GM12878 (cell line): ENCODE measurements at regions not wholly inside any gene's neighbourhood (a gene's known extent, or its start where the extent isn't known, plus 50 kb on each side); places are given as distances from the start of the nearest gene placed in this dataset.

Experiments used
- ATAC-seq: fragments of 200-7000 bp; cut with Tn5 transposase; 3 replicates; pipeline ENCODE4 v1.9.1; 2020; ENCODE audit warnings: mild to moderate bottlenecking, moderate library complexity
- BruUV-seq: library from RNA; stranded (reverse); fragments of 400-500 nt; replicated peaks from 2 replicates; lab custom pipeline; 2021; lab: Mats Ljungman, UMichigan
- CTCF ChIA-PET: fragments of 300-600 bp; sonication (Branson Sonifier 250); formaldehyde crosslinking; extraction: SDS; loops from one replicate; lab custom pipeline; 2021; ENCODE audit warnings: inconsistent platforms; lab: Yijun Ruan, JAX
- POLR2A ChIA-PET: fragments of 350-600 bp; formaldehyde crosslinking; extraction: SDS; loops from one replicate; lab custom pipeline; 2021; ENCODE audit warnings: inconsistent platforms; lab: Charles Lee
- RAD21 ChIA-PET: fragments of 300-600 bp; sonication (Branson Sonifier 250); formaldehyde crosslinking; loops from one replicate; lab custom pipeline; 2023; ENCODE audit warnings: antibody characterized with exemption; ENCODE audit not compliant: unreplicated experiment; lab: Charles Lee
- SMC1A ChIA-PET: fragments of 300-600 bp; sonication (Branson Sonifier 250); formaldehyde crosslinking; loops from one replicate; lab custom pipeline; 2023; ENCODE audit not compliant: unreplicated experiment, uncharacterized antibody; lab: Charles Lee
- DNase-seq: peaks from one replicate; pipeline ENCODE4 v3.0.0-alpha.2; 2011; ENCODE audit warnings: low read depth, low spot score
- FAIRE-seq: peaks from 3 replicates; lab custom pipeline; 2011; peaks lifted over from hg19 to GRCh38; lab: Jason Lieb, UNC
- H2AFZ ChIP-seq: 2 replicates; pipeline ENCODE4 v1.6.0; 2011; ENCODE audit warnings: low read depth, low read length, control low read depth; ENCODE audit not compliant: control insufficient read depth
- H3K27ac ChIP-seq: 2 replicates; pipeline ENCODE4 v1.5.1; 2011; ENCODE audit warnings: control low read depth; ENCODE audit not compliant: control insufficient read depth, insufficient read depth
- H3K27me3 ChIP-seq, 2 experiments: replicated peaks in 1 of 2; 2 replicates each; pipeline versions ENCODE4 v1.6.0 to v1.6.1; 2011; ENCODE audit warnings: low read length in 1 of 2; ENCODE audit not compliant: control insufficient read depth in 2 of 2, insufficient read depth in 2 of 2
- H3K36me3 ChIP-seq, 2 experiments: 2 replicates each; pipeline ENCODE4 v1.5.1; 2011; ENCODE audit warnings: low read length in 1 of 2; ENCODE audit not compliant: control insufficient read depth in 2 of 2, insufficient read depth in 2 of 2
- H3K4me1 ChIP-seq: 2 replicates; pipeline ENCODE4 v1.6.1; 2011; ENCODE audit warnings: mild to moderate bottlenecking, low read length, moderate library complexity, mixed read lengths; ENCODE audit not compliant: control insufficient read depth, insufficient read depth
- H3K4me2 ChIP-seq: 2 replicates; pipeline ENCODE4 v1.6.0; 2011; ENCODE audit warnings: control low read depth; ENCODE audit not compliant: control insufficient read depth, insufficient read depth
- H3K4me3 ChIP-seq: fragments of 200-600 bp; sonication (generic); 2 replicates; pipeline ENCODE4 v1.5.1; 2016
- H3K79me2 ChIP-seq: 2 replicates; pipeline ENCODE4 v1.6.0; 2011; ENCODE audit warnings: low read length; ENCODE audit not compliant: control insufficient read depth, insufficient read depth
- H3K9ac ChIP-seq: 2 replicates; pipeline ENCODE4 v1.8.0; 2011; ENCODE audit warnings: low read length, control low read depth, mixed read lengths; ENCODE audit not compliant: control insufficient read depth, insufficient read depth
- H3K9me3 ChIP-seq: replicated peaks from 3 replicates; pipeline ENCODE4 v1.5.1; 2011; ENCODE audit warnings: mild to moderate bottlenecking, low read length; ENCODE audit not compliant: control insufficient read depth, insufficient read depth
- H4K20me1 ChIP-seq: 2 replicates; pipeline ENCODE4 v1.6.0; 2011; ENCODE audit not compliant: control insufficient read depth, insufficient read depth
- FOXK2 ChIP-seq: fragments of 450-650 bp; IDR thresholded peaks from 2 replicates; pipeline ENCODE4 v1.6.1; 2017; ENCODE audit warnings: mild to moderate bottlenecking, moderate library complexity
- FOXM1 ChIP-seq: IDR thresholded peaks from 2 replicates; pipeline ENCODE4 v1.6.1; 2012; ENCODE audit warnings: low read depth, mild to moderate bottlenecking, inconsistent platforms, low read length, moderate library complexity
- MEF2A ChIP-seq: IDR thresholded peaks from 2 replicates; pipeline ENCODE4 v1.6.1; 2011; ENCODE audit warnings: low read depth, mild to moderate bottlenecking, low read length, moderate library complexity; ENCODE audit not compliant: insufficient read depth
- MTA3 ChIP-seq: IDR thresholded peaks from 2 replicates; pipeline ENCODE4 v1.6.1; 2012; ENCODE audit warnings: low read length, inconsistent platforms, borderline replicate concordance
- NBN ChIP-seq: fragments of 450-650 bp; IDR thresholded peaks from 2 replicates; pipeline ENCODE4 v1.6.1; 2016
- PML ChIP-seq: IDR thresholded peaks from 2 replicates; pipeline ENCODE4 v1.6.1; 2012; ENCODE audit warnings: low read length, inconsistent platforms
- RAD21 ChIP-seq: IDR thresholded peaks from 2 replicates; pipeline ENCODE4 v1.6.1; 2011; ENCODE audit warnings: mild to moderate bottlenecking, low read depth, low read length, moderate library complexity; ENCODE audit not compliant: insufficient read depth
- RB1 ChIP-seq: fragments of 450-650 bp; formaldehyde crosslinking; IDR thresholded peaks from 2 replicates; pipeline ENCODE4 v1.6.1; 2017; ENCODE audit warnings: mild to moderate bottlenecking, borderline replicate concordance
- SKIL ChIP-seq: fragments of 450-650 bp; IDR thresholded peaks from 2 replicates; pipeline ENCODE4 v1.6.1; 2017; ENCODE audit warnings: mild to moderate bottlenecking, low read depth, inconsistent platforms; ENCODE audit not compliant: poor library complexity, severe bottlenecking
- SMARCA5 ChIP-seq: fragments of 450-650 bp; IDR thresholded peaks from 2 replicates; pipeline ENCODE4 v1.6.1; 2017; ENCODE audit warnings: mild to moderate bottlenecking
- SPI1 ChIP-seq: IDR thresholded peaks from 2 replicates; pipeline ENCODE4 v1.6.1; 2011; ENCODE audit warnings: low read depth, mild to moderate bottlenecking, low read length, moderate library complexity, borderline replicate concordance; ENCODE audit not compliant: insufficient read depth
- ZNF384 ChIP-seq: IDR thresholded peaks from 2 replicates; pipeline ENCODE4 v1.6.1; 2012; ENCODE audit warnings: low read depth, mild to moderate bottlenecking, low read length, improper control_type of control experiment, borderline replicate concordance
- WGBS: methylation state at CpG from one replicate; pipeline ENCODE4 v1.1.6; 2016; ENCODE audit warnings: low lambda C conversion rate; ENCODE audit not compliant: insufficient replicate concordance, insufficient coverage; ENCODE audit errors: missing lambda C conversion rate; 5-methylcytosine and 5-hydroxymethylcytosine counted together
- in situ Hi-C: fragments of 300-500 bp; cut with MboI; formaldehyde crosslinking; loops from 9 replicates; pipeline ENCODE4 v1.14.3; 2018; ENCODE audit warnings: mixed read lengths
- intact Hi-C: fragments of 100-400 bp; cut with micrococcal nuclease; formaldehyde crosslinking; loops from one replicate; pipeline ENCODE4 v1.14.2; 2022; ENCODE audit not compliant: unreplicated experiment
- TF ChIP-seq, protein P1 (sequence below): IDR thresholded peaks from 2 replicates; pipeline ENCODE4 v1.6.1; 2011; ENCODE audit warnings: low read depth, mild to moderate bottlenecking, low read length, moderate library complexity, borderline replicate concordance; ENCODE audit errors: extremely low read depth

DNA sequence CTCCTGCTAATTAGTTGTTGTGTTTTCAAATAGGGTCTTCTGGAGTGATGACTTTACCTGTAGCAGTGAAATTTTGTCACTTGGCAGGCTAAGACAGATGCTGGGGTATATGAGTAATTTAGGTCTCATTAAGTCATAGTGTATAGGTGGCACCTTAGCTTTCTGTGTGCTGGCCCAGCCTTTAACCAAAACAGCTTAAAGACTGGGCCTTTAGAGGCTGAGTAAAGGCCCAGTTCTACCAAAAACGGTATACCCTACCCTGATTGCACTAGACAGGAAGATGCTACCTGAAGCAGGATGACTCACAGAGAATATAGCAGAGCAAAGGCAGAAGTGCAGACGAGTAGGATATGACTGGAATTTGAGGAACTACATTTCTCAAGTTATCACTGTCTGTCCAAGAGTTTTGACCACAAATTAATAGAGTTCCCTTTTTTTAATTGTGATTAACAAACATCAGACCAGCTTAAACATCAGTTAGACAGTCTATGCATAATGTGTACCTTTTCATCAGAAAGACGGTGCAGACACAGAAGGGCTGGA lies 337.9 kb upstream of the SALL3 start:
- Histone ChIP-seq H3K27me3 (no peaks in the 10 kb centered on the region), H3K79me2 (no peaks in the 10 kb centered on the region), H3K9ac (no peak overlapping the region), H3K4me1 (no peaks in the 10 kb centered on the region), H4K20me1 (no peaks in the 10 kb centered on the region), H3K27ac (no peak overlapping the region), H3K36me3 (no peaks in the 10 kb centered on the region), H2AFZ (no peak overlapping the region), H3K4me3 (no peak overlapping the region), H3K9me3 (no peaks in the 10 kb centered on the region; the same call in 2 of the 3 replicates), H3K4me2 (no peak overlapping the region)
- no peak for ATAC-seq
- CTCF ChIA-PET = no interaction called here
- TF ChIP-seq, protein P1, sequence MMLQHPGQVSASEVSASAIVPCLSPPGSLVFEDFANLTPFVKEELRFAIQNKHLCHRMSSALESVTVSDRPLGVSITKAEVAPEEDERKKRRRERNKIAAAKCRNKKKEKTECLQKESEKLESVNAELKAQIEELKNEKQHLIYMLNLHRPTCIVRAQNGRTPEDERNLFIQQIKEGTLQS = no peak
- TF ChIP-seq MTA3 = no peak
- no peak for TF ChIP-seq SMARCA5
- TF ChIP-seq ZNF384 = no peak
- no peak for TF ChIP-seq RB1
- no peak for TF ChIP-seq NBN
- TF ChIP-seq FOXM1 = no peak
- no peak for TF ChIP-seq FOXK2
- TF ChIP-seq RAD21 = no peak
- no peak for TF ChIP-seq SPI1
- TF ChIP-seq PML = no peak
- no peak for TF ChIP-seq MEF2A
- TF ChIP-seq SKIL = no peak
- BruUV-seq = no TSS peak
- WGBS = 23% methylated on average over 3 of the region's 3 CpGs
- in situ Hi-C loops (loop anchor here (10.0 kb wide), 1 partner anchor 57 kb away; no protein-coding TSS in a partner anchor), intact Hi-C loops (no loop called here)
- SMC1A ChIA-PET = interaction anchor here (0.5 kb wide), 1 partner anchor 635 kb away, joined by 3 read pairs; no protein-coding TSS in a partner anchor
- no peak for FAIRE-seq
- POLR2A ChIA-PET = no interaction called here
- DNase-seq = no peak
- RAD21 ChIA-PET = no interaction called here
